OCI-LY3 (cell line): ENCODE measurements at regions not wholly inside any gene's neighbourhood (a gene's known extent, or its start where the extent isn't known, plus 50 kb on each side); places are given as distances from the start of the nearest gene placed in this dataset.

Experiments
- H2AFZ ChIP-seq: fragments of 200-600, 300-600 bp; shearing (Covaris generic); 2 replicates; pipeline ENCODE4 v1.6.0; 2014; ENCODE audit warnings: antibody characterized with exemption, low read depth, low read length
- H3K27ac ChIP-seq: fragments of 200-600, 300-600 bp; sonication (generic); 2 replicates; pipeline ENCODE4 v1.5.1; 2014; ENCODE audit warnings: mild to moderate bottlenecking, low read length, moderate library complexity, mixed read lengths
- H3K27me3 ChIP-seq: fragments of 200-600, 300-600 bp; sonication (generic); 2 replicates; pipeline ENCODE4 v1.6.1; 2014; ENCODE audit warnings: low read depth, low read length, mixed read lengths
- H3K36me3 ChIP-seq: fragments of 200-600, 300-600 bp; sonication (generic); replicated peaks from 2 replicates; pipeline ENCODE3; 2014; ENCODE audit warnings: low read depth, low read length, mixed read lengths
- H3K4me1 ChIP-seq: fragments of 300-600, 200-600 bp; sonication (generic); 2 replicates; pipeline ENCODE4 v1.6.1; 2014; ENCODE audit warnings: low read length, mixed read lengths
- H3K4me2 ChIP-seq: fragments of 200-600, 300-600 bp; sonication (generic); 2 replicates; pipeline ENCODE4 v1.6.1; 2014; ENCODE audit warnings: low read length, mixed read lengths
- H3K4me3 ChIP-seq: fragments of 300-600, 200-600 bp; sonication (generic); 2 replicates; pipeline ENCODE4 v1.5.1; 2014; ENCODE audit warnings: antibody characterized with exemption, mild to moderate bottlenecking, low read length, moderate library complexity
- H3K79me2 ChIP-seq: fragments of 300-600, 200-600 bp; shearing (Covaris generic); 2 replicates; pipeline ENCODE4 v1.6.1; 2014; ENCODE audit warnings: mild to moderate bottlenecking, low read length, mixed read lengths
- H3K9ac ChIP-seq: fragments of 300-600, 200-600 bp; shearing (Covaris generic); 2 replicates; pipeline ENCODE4 v1.6.0; 2014; ENCODE audit warnings: mild to moderate bottlenecking, low read length, moderate library complexity
- H3K9me3 ChIP-seq: fragments of 200-600, 300-600 bp; shearing (Covaris generic); 2 replicates; pipeline ENCODE4 v1.6.1; 2014; ENCODE audit warnings: low read length, mixed read lengths; ENCODE audit not compliant: insufficient read depth
- H4K20me1 ChIP-seq: fragments of 200-600, 300-600 bp; sonication (generic); 2 replicates; pipeline ENCODE4 v1.6.1; 2016; ENCODE audit warnings: low read length, mixed read lengths; ENCODE audit not compliant: insufficient read depth
- EZH2phosphoT487 ChIP-seq: fragments of 200-600 bp; shearing (Covaris generic); IDR thresholded peaks from 2 replicates; pipeline ENCODE4 v1.6.1; 2018; ENCODE audit warnings: antibody characterized with exemption, mixed run types, low read depth
- TF ChIP-seq, protein P1 (sequence below): fragments of 200-600, 300-600 bp; sonication (generic); IDR thresholded peaks from 2 replicates; pipeline ENCODE4 v1.5.1; 2014; ENCODE audit warnings: antibody characterized with exemption, low read length, low read depth

DNA sequence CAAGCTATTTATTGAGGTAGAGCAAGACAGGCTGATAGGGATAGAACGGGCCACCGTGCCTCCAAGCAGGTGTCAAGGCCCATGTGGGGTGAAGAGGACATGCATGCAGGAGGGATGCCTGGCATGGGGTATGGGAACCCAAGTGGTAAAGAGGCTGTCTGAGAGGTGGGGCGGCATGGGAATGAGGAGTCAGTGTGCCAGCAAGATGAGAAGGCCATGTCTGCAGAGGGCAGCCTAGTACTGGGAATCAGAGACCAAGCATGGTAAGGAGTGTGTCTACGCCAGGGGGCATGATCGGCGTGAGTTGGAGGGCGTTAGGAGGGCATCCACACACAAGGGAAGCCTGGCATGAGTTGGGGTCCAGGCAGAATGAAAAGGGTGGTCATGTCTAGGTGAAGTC, 303.7 kb upstream of the PLD5 start:
- no peaks in the 10 kb centered on the region for H3K4me1 ChIP-seq
- H3K4me3 ChIP-seq, result no peak overlapping the region
- no peak overlapping the region for H3K9ac ChIP-seq
- no peaks in the 10 kb centered on the region for H3K36me3 ChIP-seq
- no peaks in the 10 kb centered on the region for H3K79me2 ChIP-seq
- H3K27ac ChIP-seq, result no peak overlapping the region
- no peak for TF ChIP-seq EZH2phosphoT487
- TF ChIP-seq, protein P1, sequence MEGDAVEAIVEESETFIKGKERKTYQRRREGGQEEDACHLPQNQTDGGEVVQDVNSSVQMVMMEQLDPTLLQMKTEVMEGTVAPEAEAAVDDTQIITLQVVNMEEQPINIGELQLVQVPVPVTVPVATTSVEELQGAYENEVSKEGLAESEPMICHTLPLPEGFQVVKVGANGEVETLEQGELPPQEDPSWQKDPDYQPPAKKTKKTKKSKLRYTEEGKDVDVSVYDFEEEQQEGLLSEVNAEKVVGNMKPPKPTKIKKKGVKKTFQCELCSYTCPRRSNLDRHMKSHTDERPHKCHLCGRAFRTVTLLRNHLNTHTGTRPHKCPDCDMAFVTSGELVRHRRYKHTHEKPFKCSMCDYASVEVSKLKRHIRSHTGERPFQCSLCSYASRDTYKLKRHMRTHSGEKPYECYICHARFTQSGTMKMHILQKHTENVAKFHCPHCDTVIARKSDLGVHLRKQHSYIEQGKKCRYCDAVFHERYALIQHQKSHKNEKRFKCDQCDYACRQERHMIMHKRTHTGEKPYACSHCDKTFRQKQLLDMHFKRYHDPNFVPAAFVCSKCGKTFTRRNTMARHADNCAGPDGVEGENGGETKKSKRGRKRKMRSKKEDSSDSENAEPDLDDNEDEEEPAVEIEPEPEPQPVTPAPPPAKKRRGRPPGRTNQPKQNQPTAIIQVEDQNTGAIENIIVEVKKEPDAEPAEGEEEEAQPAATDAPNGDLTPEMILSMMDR, result no peak
- H4K20me1 ChIP-seq, result no peaks in the 10 kb centered on the region
- peaks cover 28% of the 10 kb centered on the region for H3K27me3 ChIP-seq
- no peak overlapping the region for H2AFZ ChIP-seq
- H3K9me3 ChIP-seq, result no peaks in the 10 kb centered on the region
- H3K4me2 ChIP-seq, result no peak overlapping the region

DNA sequence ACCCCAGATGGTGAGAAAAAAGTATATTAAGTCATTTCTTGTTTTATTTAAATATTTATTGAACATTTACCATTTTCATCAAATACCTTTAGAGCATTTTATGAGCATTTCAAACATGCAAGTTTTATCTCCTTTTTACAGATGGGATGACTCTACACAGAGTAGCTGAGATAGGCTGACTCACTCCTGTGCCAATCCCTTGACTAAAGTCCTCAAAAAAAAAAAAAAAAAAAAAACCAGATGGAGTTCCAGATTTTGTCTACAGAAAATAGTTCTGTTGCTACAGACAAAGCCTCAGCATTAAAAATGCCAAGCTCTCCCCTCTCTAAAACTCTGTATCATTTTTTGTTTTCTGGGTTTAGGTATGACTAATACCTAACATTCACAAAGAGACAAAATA, 303.0 kb upstream of the PLD5 start:
- Histone ChIP-seq H3K79me2 (no peaks in the 10 kb centered on the region), H3K4me1 (no peaks in the 10 kb centered on the region), H2AFZ (no peak overlapping the region), H3K27ac (no peak overlapping the region), H3K9ac (no peak overlapping the region), H3K27me3 (peaks cover 28% of the 10 kb centered on the region), H4K20me1 (no peaks in the 10 kb centered on the region), H3K4me3 (no peak overlapping the region), H3K36me3 (no peaks in the 10 kb centered on the region), H3K9me3 (no peaks in the 10 kb centered on the region), H3K4me2 (no peak overlapping the region)
- TF ChIP-seq, protein P1, result no peak
- TF ChIP-seq EZH2phosphoT487, result no peak

DNA sequence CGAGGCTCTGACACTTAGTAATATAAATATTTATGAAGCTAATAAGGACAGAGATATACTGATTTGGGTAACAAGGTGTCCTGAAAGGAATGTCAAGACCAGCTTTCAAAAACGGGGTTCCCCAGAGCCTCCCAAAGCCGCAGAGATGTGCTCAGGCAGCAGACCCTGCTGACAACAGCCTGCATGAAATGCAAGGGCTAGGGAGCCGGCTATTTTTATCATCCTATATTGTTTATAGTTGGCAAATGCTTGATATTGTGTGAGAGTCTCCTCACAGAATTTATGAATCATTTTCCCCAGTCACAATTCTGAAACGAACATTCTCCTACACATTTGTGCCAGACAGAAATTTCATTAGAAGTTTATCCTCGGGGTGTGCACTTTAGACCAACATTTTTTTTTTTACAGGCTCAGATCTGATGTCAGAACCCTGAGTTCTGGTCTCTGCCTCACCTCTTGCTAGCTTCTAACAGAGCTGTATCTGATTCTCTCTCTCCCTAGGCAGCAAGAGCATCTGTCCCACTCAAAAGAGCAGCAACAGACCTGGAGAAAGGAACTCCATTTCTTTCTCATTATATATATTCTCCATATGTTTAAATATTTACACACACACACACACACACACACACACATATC, 302.3 kb upstream of the PLD5 start:
- H2AFZ ChIP-seq, result no peak overlapping the region
- no peak for TF ChIP-seq EZH2phosphoT487
- TF ChIP-seq, protein P1, result no peak
- H3K4me1 ChIP-seq, result no peaks in the 10 kb centered on the region
- H4K20me1 ChIP-seq, result no peaks in the 10 kb centered on the region
- H3K9me3 ChIP-seq, result no peaks in the 10 kb centered on the region
- H3K4me3 ChIP-seq, result no peak overlapping the region
- no peak overlapping the region for H3K4me2 ChIP-seq
- no peak overlapping the region for H3K9ac ChIP-seq
- H3K27ac ChIP-seq, result no peak overlapping the region
- H3K79me2 ChIP-seq, result no peaks in the 10 kb centered on the region
- peaks cover 28% of the 10 kb centered on the region for H3K27me3 ChIP-seq
- H3K36me3 ChIP-seq, result no peaks in the 10 kb centered on the region

DNA sequence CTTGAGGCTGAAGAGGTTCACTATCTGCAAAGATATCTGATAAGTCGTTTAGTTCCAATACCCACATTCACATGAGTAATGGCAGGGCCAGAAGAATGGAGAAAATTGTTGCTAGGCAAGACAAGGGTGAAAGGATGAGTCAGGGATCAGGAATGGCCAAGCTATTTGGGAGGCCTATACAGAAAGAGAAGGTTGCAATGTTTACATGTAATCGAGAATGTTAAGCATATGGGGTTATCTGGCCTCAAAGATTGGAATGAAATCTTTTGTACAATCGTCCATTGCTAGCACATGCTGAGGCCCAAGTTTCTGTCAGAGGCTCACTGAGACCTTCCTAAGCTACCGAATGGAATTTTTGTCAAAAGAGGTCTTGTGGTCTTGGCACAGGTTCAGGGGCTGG, 299.9 kb upstream of the PLD5 start:
- TF ChIP-seq EZH2phosphoT487, result no peak
- TF ChIP-seq, protein P1, result no peak
- Histone ChIP-seq H3K79me2 (no peaks in the 10 kb centered on the region), H3K4me3 (no peak overlapping the region), H3K4me1 (no peaks in the 10 kb centered on the region), H3K9ac (no peak overlapping the region), H3K27ac (no peak overlapping the region), H3K36me3 (no peaks in the 10 kb centered on the region), H3K4me2 (no peak overlapping the region), H2AFZ (no peak overlapping the region), H4K20me1 (no peaks in the 10 kb centered on the region), H3K9me3 (no peaks in the 10 kb centered on the region), H3K27me3 (peaks cover 23% of the 10 kb centered on the region)
